GM12865 (cell line): ENCODE measurements at regions not wholly inside any gene's neighbourhood (a gene's known extent, or its start where the extent isn't known, plus 50 kb on each side); places are given as distances from the start of the nearest gene placed in this dataset.

Experiments used
- DNase-seq: peaks from one replicate; pipeline ENCODE4 v3.0.0; 2010; ENCODE audit warnings: low read depth
- H3K4me3 ChIP-seq: 2 replicates; pipeline ENCODE4 v1.5.1; 2011; ENCODE audit warnings: mild to moderate bottlenecking, low read depth, low read length, control low read depth
- CTCF ChIP-seq: IDR thresholded peaks from 2 replicates; pipeline ENCODE4 v1.5.1; 2011; ENCODE audit warnings: low read length, control low read depth, low read depth, inconsistent platforms; ENCODE audit not compliant: insufficient read depth; ENCODE audit errors: missing control alignments

GRCh38 chr2:172276961-172277360, 150.4 kb upstream of the ITGA6 start:
- TF ChIP-seq CTCF, result no peak
- H3K4me3 ChIP-seq, result no peak overlapping the region
- no peak for DNase-seq

- TF ChIP-seq CTCF, result no peak
- no peak overlapping the region for H3K4me3 ChIP-seq
- no peak for DNase-seq
These were observed 148.7 kb upstream of the ITGA6 start for GRCh38 chr2:172278667-172279066.

GRCh38 chr2:172279214-172279613, 148.2 kb upstream of the ITGA6 start:
- no peak overlapping the region for H3K4me3 ChIP-seq

GRCh38 chr2:172279813-172280212, 147.6 kb upstream of the ITGA6 start:
- DNase-seq, result no peak
- TF ChIP-seq CTCF, result no peak
- H3K4me3 ChIP-seq, result no peak overlapping the region

More at GRCh38 chr2:172279214-172279613, 148.2 kb upstream of the ITGA6 start:
- TF ChIP-seq CTCF, result no peak
- DNase-seq, result no peak

GRCh38 chr2:172280571-172281361, 146.6 kb upstream of the ITGA6 start:
- H3K4me3 ChIP-seq, result no peak overlapping the region
- DNase-seq, result peak; percentile 4
- no peak for TF ChIP-seq CTCF

- DNase-seq, result no peak
- no peak overlapping the region for H3K4me3 ChIP-seq
- no peak for TF ChIP-seq CTCF
These were observed 145.5 kb upstream of the ITGA6 start for GRCh38 chr2:172281648-172282570.
